K562 (cell line): ENCODE measurements at regions not wholly inside any gene's neighbourhood (a gene's known extent, or its start where the extent isn't known, plus 50 kb on each side); places are given as distances from the start of the nearest gene placed in this dataset.

Source experiments
- ATAC-seq: fragments of 200-7000 bp; cut with Tn5 transposase; 3 replicates; pipeline ENCODE4 v1.9.1; 2020; ENCODE audit warnings: moderate library complexity
- BruUV-seq: library from RNA; stranded (reverse); fragments of 400-500 nt; replicated peaks from 2 replicates; lab custom pipeline; 2021; lab: Mats Ljungman, UMichigan
- CTCF ChIA-PET: fragments of 300-600 bp; formaldehyde crosslinking; extraction: SDS; loops from one replicate; lab custom pipeline; 2021; ENCODE audit warnings: low intra/inter-chr PET ratio; lab: Yijun Ruan, JAX
- POLR2A ChIA-PET: fragments of 300-600, 350-650 bp; sonication (Branson Sonifier 250); formaldehyde crosslinking; extraction: SDS; loops from one replicate; lab custom pipeline; 2021; ENCODE audit warnings: antibody characterized with exemption, inconsistent platforms; lab: Yijun Ruan, JAX
- DNase-seq, 4 experiments: peaks; one replicate each; pipeline versions ENCODE4 v3.0.0 to v3.0.0-alpha.2; 2011 to 2018; ENCODE audit warnings: low spot score in 3 of 4, mixed read lengths in 3 of 4; ENCODE audit errors: extremely low read depth in 1 of 4
- FAIRE-seq: peaks from 2 replicates; lab custom pipeline; 2011; peaks lifted over from hg19 to GRCh38; lab: Jason Lieb, UNC
- H2AFZ ChIP-seq: 2 replicates; pipeline ENCODE4 v1.6.0; 2011; ENCODE audit warnings: low read depth, low read length, control low read depth, inconsistent platforms
- H3K27ac ChIP-seq: fragments of 200-600 bp; 3 replicates; pipeline ENCODE4 v1.8.0; 2011; ENCODE audit warnings: low read depth, mild to moderate bottlenecking, control low read depth, inconsistent platforms, low read length, moderate library complexity, mixed read lengths; ENCODE audit errors: extremely low read depth
- H3K27me3 ChIP-seq, 2 experiments: fragments of 300-600 bp in 1 of 2; 2 replicates in 1 of 2; 3 replicates in 1 of 2; pipeline versions ENCODE4 v1.6.0 to v1.8.0; 2011; ENCODE audit warnings: inconsistent platforms in 2 of 2, low read length in 2 of 2, mild to moderate bottlenecking in 1 of 2, mixed read lengths in 1 of 2, moderate library complexity in 1 of 2; ENCODE audit not compliant: control insufficient read depth in 2 of 2, insufficient read depth in 2 of 2
- H3K36me3 ChIP-seq: fragments of 300-600 bp; 3 replicates; pipeline ENCODE4 v1.8.0; 2011; ENCODE audit warnings: mild to moderate bottlenecking, low read length, inconsistent platforms; ENCODE audit not compliant: control insufficient read depth, insufficient read depth
- H3K4me1 ChIP-seq, 2 experiments: fragments of 200-600 bp in 1 of 2; replicated peaks in 1 of 2; 2 replicates in 1 of 2; 3 replicates in 1 of 2; pipeline versions ENCODE4 v1.5.1 to v1.8.0; 2011; ENCODE audit warnings: inconsistent platforms in 2 of 2, low read length in 2 of 2, mild to moderate bottlenecking in 1 of 2, mixed read lengths in 1 of 2, moderate library complexity in 1 of 2; ENCODE audit not compliant: control insufficient read depth in 2 of 2, insufficient read depth in 2 of 2
- H3K4me2 ChIP-seq: 2 replicates; pipeline ENCODE4 v1.6.1; 2011; ENCODE audit warnings: low read length, control low read depth, inconsistent platforms, mixed read lengths; ENCODE audit not compliant: insufficient read depth
- H3K4me3 ChIP-seq: fragments of 200-600 bp; sonication (generic), shearing (Covaris generic); 2 replicates; pipeline ENCODE4 v1.5.1; 2016; ENCODE audit warnings: control low read depth, inconsistent platforms
- H3K79me2 ChIP-seq: fragments of 200-600 bp; 3 replicates; pipeline ENCODE4 v1.8.0; 2011; ENCODE audit warnings: low read length, inconsistent platforms; ENCODE audit not compliant: control insufficient read depth, insufficient read depth
- H3K9ac ChIP-seq, 2 experiments: 2 replicates each; pipeline versions ENCODE4 v1.6.0 to v1.6.1; 2011; ENCODE audit warnings: low read depth in 2 of 2, low read length in 2 of 2, control low read depth in 1 of 2, inconsistent platforms in 1 of 2, mild to moderate bottlenecking in 1 of 2, mixed read lengths in 1 of 2; ENCODE audit not compliant: insufficient read depth in 1 of 2
- H3K9me1 ChIP-seq: one replicate; pipeline ENCODE4 v1.6.0; 2011; ENCODE audit warnings: inconsistent platforms, mild to moderate bottlenecking, low read length, moderate library complexity; ENCODE audit not compliant: control insufficient read depth, insufficient read depth
- H3K9me3 ChIP-seq: replicated peaks from 2 replicates; pipeline ENCODE4 v1.5.1; 2011; ENCODE audit warnings: low read depth, low read length, inconsistent platforms; ENCODE audit not compliant: control insufficient read depth, insufficient read depth
- H4K20me1 ChIP-seq: replicated peaks from 2 replicates; pipeline ENCODE4 v1.6.1; 2011; ENCODE audit warnings: low read length, inconsistent platforms, mixed read lengths; ENCODE audit not compliant: control insufficient read depth, insufficient read depth
- CREB1 ChIP-seq, 2 experiments: sonication (generic) in 1 of 2; formaldehyde crosslinking in 1 of 2; IDR thresholded peaks; 2 replicates each; pipeline versions ENCODE4 v1.6.1 to v1.8.0; 2012 to 2022; ENCODE audit warnings: inconsistent platforms in 1 of 2, mild to moderate bottlenecking in 1 of 2, missing genetic modification reagents in 1 of 2, moderate library complexity in 1 of 2
- CTCFL ChIP-seq: IDR thresholded peaks from 2 replicates; pipeline ENCODE4 v1.6.1; 2011; ENCODE audit warnings: borderline replicate concordance, low read depth, mild to moderate bottlenecking, moderate library complexity, low read length; ENCODE audit not compliant: insufficient read depth, poor library complexity, severe bottlenecking
- E2F4 ChIP-seq: sonication (generic); formaldehyde crosslinking; IDR thresholded peaks from 2 replicates; pipeline ENCODE4 v1.8.0; 2022; ENCODE audit warnings: mild to moderate bottlenecking, low read depth, missing genetic modification reagents
- HLTF ChIP-seq: fragments of 450-650 bp; IDR thresholded peaks from 2 replicates; pipeline ENCODE4 v1.6.1; 2016
- HMG20A ChIP-seq: fragments of 450-650 bp; formaldehyde crosslinking; conservative IDR thresholded peaks from 2 replicates; pipeline ENCODE4 v1.4.0; 2020; ENCODE audit warnings: mild to moderate bottlenecking, mixed read lengths
- HOMEZ ChIP-seq: fragments of 250-450 bp; sonication (Bioruptor Pico); IDR thresholded peaks from 2 replicates; pipeline ENCODE4 v1.4.0; 2020; ENCODE audit warnings: mild to moderate bottlenecking, moderate library complexity
- MCM3 ChIP-seq: fragments of 450-650 bp; IDR thresholded peaks from 2 replicates; pipeline ENCODE4 v1.6.1; 2016
- ZFP36 ChIP-seq: fragments of 150-350 bp; IDR thresholded peaks from 2 replicates; pipeline ENCODE4 v1.6.1; 2018; ENCODE audit warnings: low read length, low read depth; ENCODE audit not compliant: partially characterized antibody
- whole genome bisulfite sequencing: fragments of 100-300 bp; shearing (Covaris generic); methylation state at CpG from one replicate; pipeline ENCODE4 v1.1.6; 2016; ENCODE audit warnings: low coverage, mixed read lengths; ENCODE audit not compliant: insufficient coverage; ENCODE audit errors: missing lambda C conversion rate; 5-methylcytosine and 5-hydroxymethylcytosine counted together
- in situ Hi-C: fragments of 300-500 bp; cut with MboI; formaldehyde crosslinking; loops from 4 replicates; pipeline ENCODE4 v1.15.0; 2018; ENCODE audit warnings: inconsistent platforms, mixed read lengths
- intact Hi-C: fragments of 100-400 bp; cut with micrococcal nuclease; formaldehyde crosslinking; loops from 2 replicates; pipeline ENCODE4 v1.14.2; 2022
- TF ChIP-seq, protein P1 (sequence below): fragments of 250-450 bp; sonication (Bioruptor Pico); IDR thresholded peaks from 2 replicates; pipeline ENCODE4 v1.9.0; 2021; ENCODE audit warnings: mild to moderate bottlenecking

DNA sequence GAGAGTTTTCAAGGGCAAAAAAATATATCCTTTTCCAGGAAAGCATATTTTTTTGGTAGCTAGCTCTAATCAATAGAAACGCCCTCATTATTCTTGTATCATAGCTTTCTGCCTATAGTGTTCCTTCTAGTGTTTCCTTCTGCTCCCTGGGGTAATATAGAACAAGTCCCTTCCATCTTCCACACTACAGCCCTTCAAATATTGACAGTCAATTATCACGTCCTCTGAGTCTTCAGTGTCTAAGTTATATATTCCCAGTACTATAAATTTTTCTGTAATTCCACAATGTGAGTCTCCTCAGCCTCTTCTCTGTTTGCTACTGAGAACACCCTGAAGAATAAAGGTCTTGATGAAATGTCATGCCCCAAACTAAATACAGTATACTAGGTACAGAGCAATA is 1088.0 kb upstream of the PCDH7 start (continued):
- TF ChIP-seq HMG20A (no peak), CREB1 (IDR thresholded peaks at IDR 0.05) (no peak), CREB1 (CRISPR knock-in tag; IDR thresholded peaks at IDR 0.05) (no peak), HLTF (no peak)

GRCh38 chr4:29636961-29637360 is 1083.2 kb upstream of the PCDH7 start:
- no TSS peak for BruUV-seq
- Histone ChIP-seq H3K9me3 (no peaks in the 10 kb centered on the region), H4K20me1 (no peaks in the 10 kb centered on the region), H3K27ac (no peak overlapping the region), H3K36me3 (no peaks in the 10 kb centered on the region), H3K9ac (no peak overlapping the region), H3K4me2 (no peak overlapping the region), H3K9me1 (no peaks in the 10 kb centered on the region), H2AFZ (no peak overlapping the region), H3K79me2 (no peaks in the 10 kb centered on the region), H3K27me3 (no peaks in the 10 kb centered on the region), H3K4me3 (no peak overlapping the region), H3K4me1 (no peaks in the 10 kb centered on the region)
- intact Hi-C loops (no loop called here), in situ Hi-C loops (no loop called here)
- FAIRE-seq (no peak), ATAC-seq (no peak), DNase-seq (no peak)
- ChIA-PET POLR2A (interaction anchor here (0.5 kb wide), 1 partner anchor 36 kb away, joined by 3 read pairs; no protein-coding TSS in a partner anchor), CTCF (no interaction called here)
- WGBS, result 0% methylated on average over 3 of the region's 3 CpGs
- TF ChIP-seq CTCFL (no peak), ZFP36 (no peak), E2F4 (CRISPR knock-in tag) (no peak), MCM3 (no peak), HOMEZ (CRISPR knock-in tag) (no peak)
- TF ChIP-seq, protein P1, sequence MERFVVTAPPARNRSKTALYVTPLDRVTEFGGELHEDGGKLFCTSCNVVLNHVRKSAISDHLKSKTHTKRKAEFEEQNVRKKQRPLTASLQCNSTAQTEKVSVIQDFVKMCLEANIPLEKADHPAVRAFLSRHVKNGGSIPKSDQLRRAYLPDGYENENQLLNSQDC, result no peak
